ENCODE measurements at regions not wholly inside any gene's neighbourhood (a gene's known extent, or its start where the extent isn't known, plus 50 kb on each side); places are given as distances from the start of the nearest gene placed in this dataset.

GRCh38 chr18:46324087-46324955 is 220.1 kb downstream of the HAUS1 start:
- TF ChIP-seq CTCF (IDR thresholded peaks at IDR 0.05; ENCODE audit: low read depth, low read length), result no peak
- no peak for TF ChIP-seq EZH2phosphoT487 (IDR thresholded peaks at IDR 0.05; ENCODE audit: low read depth)

Data from OCI-LY3 (cell line).